GM19043 (cell line): ENCODE measurements at regions not wholly inside any gene's neighbourhood (a gene's known extent, or its start where the extent isn't known, plus 50 kb on each side); places are given as distances from the start of the nearest gene placed in this dataset.

Experiments used
- ATAC-seq: cut with Tn5 transposase; IDR thresholded peaks from one replicate; pipeline ENCODE4 v1.9.1; 2021; ENCODE audit warnings: low read depth; ENCODE audit not compliant: unreplicated experiment

DNA sequence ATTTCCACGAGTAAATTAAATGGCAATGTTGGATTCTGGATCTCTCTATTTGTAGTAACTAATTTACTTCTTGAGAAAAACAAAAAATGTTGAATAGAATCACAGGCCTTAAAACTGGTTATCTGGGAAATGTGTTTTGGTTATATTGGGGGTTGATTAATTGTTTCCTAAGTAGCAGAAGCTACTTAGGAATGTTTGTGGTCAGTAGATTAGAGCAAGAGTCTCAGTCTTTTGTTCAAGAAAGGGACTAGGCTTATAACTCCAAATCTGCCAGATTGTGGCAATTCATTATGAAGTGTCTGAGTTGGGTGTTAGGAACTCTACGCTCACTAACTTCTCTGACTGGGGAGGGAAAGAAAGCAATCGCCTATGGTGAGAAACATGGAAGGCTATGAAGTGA lies 244.3 kb upstream of the PHYHIPL start:
- no peak for ATAC-seq

DNA sequence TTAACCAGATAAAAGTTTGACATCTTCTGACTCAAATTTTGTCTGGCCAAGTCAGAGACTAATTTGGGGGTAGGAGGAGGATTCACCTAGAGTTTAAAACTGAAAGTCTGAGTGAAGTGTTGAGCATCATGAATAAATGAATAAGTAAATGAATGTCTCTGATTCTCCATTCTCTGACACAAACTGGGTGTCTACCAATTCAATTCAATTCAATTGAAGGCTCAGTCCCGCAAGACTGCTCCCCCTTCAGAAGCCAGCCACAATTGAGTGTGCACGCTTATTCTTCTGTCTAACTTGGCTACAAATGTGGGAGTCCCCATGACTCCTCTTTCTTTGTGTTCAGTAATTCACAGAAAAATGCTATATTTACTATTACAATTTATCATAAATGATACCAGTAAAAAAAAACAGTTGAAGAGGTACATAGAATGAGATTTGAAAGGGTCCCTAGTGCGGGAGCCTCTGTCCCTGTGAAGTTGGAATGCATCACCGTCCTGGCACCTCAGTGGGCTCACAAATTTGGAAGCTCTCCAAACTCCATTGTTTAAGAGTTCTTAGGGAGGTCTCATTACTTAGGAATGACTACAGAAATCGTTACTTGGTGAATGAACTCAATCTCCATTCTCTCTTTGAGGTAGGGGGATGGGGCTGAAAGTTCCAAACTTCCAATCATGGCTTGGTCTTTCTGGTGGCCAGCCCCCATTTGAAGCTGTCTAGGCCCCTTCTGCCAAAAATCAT lies 243.7 kb upstream of the PHYHIPL start:
- no peak for ATAC-seq

DNA sequence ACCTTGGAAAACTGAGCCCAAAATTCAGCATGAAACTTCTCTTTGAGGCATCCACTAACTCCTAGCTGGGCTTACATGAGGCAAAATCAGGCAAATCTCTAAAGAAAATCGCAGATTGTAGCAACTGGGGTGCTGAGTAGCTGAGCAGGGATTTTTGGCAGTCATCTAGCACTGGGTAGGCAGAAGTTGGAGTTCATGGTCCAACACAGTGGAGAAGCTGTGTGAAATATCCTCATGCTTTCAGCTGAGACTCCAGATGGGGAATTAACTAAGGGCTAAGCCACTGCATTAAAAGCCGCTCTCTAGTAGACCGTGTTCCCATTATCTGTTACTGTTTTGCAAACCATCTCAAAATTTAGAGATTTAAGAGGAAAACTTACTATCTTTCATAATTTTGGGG lies 240.1 kb upstream of the PHYHIPL start:
- ATAC-seq, result no peak

DNA sequence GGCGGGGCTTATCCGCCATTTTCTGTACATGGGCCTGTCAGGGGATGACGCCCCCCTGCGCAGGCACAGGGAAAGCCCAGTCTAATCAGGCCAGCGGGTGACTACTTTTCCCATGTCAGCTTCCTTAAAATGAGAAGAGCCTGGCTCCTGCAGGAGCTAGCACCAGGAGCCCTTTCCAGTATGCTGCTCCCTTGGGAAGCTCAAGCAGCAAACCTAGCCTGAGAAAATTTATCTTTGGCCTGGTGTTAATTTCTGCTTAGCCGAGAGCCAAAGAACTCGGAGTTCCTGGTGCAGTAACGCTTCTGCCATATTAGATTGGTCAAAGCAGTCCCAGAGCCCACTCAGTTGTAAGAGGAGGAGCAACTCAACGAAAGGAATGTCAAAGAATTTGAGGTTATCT lies 239.0 kb upstream of the PHYHIPL start:
- ATAC-seq, result no peak

DNA sequence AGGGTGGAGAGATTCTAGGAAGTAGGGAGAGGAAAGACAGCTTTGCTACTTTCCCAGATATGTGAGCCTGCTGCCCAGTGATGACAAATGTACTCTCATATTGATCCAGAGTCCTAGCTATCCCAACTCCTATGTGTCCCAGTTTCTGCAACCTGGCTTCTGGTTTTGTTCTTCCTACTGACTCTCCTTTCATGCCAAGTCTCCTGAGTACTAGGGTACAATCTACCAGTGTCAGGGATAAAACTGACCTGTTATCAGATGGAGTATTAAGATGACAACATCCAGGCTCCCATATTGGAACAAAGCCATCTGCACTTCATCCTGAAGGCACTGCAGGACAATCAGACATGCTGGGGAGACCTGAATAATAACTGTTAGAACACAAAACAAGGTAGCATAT lies 233.7 kb upstream of the PHYHIPL start:
- ATAC-seq, result no peak

DNA sequence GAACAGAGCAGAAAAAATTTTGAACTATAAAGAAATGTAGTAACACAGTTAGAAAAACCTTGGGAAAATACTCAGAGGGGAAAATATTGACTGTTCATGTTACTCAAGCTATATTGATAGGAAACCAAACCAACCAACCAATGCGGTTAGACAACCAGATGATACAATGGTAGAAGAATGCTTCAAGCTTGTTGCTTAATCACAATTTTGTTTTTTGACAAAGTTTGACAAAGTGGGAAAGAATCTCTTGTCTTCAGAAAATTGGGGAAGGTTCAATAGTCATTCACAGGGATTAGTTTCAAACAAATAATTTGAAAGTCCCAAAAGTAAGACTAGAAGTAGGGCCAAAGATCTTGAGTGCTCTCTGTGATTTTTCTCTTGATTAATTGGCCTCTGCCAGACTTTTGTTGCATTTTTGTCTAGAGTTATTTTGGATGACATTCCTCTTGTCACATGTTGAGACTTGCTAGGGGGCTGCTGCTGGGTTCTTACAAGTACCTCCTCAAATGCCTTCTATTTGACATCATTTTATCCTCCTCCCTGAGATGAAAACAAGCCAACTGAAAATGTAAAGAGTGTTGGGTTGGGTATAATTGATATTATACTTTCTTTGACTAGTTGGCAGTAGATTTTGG lies 233.1 kb upstream of the PHYHIPL start:
- no peak for ATAC-seq

DNA sequence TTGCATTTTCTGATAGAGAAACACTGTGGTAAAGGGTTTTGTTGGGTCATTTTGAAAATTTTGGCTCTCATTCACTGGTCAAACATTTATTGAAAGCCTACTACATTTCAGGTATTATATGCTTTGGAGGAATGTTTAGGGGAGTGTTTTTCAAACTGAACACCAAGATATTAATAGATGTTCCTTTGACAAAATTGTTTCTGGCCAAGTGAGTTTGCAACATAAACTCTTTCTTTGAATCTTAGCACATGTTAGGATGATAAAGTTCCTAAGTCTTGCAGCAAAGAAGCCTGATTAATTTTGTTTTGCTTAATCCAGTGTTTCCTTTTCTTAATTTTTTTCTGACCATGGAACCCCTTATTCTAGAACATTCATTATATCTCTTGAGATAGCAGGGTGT lies 232.5 kb upstream of the PHYHIPL start:
- no peak for ATAC-seq

DNA sequence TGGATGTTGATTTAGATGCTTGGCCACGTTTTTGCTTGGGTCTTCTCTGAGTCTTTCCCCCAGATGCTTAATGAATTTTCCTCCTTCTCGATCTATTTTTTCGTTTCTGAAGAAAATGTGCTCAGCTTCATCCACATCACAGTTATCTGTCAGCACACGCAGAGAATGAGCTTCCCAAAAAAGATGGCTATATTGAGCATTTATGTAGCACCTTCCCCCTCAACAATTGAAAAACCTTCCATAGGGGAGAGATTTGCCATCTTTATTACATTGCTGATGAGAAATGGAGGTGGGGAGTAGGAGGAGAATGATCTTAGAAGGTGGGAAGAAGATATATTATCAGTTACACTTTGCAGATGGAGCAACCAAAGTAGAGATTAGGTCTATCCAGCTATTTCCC lies 228.1 kb upstream of the PHYHIPL start:
- no peak for ATAC-seq

DNA sequence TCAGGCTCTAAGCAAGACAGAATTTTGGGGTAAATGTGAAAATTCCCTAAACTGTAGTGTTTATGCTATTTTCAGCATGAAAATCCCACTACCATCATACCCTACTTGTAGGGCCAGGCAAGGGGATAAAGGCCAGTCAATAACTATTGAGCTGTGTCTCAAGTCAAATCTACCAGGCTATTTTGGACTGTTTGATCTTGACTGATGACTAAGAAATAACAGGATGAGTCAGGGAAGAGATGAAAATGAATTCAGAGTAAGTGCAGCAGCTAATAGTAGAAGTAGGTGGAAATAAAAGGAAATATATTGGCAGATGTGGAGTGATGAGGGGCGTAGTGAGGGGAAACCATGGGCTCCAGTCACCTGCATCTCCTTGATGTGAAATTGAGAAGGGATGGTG lies 225.8 kb upstream of the PHYHIPL start:
- ATAC-seq, result no peak

DNA sequence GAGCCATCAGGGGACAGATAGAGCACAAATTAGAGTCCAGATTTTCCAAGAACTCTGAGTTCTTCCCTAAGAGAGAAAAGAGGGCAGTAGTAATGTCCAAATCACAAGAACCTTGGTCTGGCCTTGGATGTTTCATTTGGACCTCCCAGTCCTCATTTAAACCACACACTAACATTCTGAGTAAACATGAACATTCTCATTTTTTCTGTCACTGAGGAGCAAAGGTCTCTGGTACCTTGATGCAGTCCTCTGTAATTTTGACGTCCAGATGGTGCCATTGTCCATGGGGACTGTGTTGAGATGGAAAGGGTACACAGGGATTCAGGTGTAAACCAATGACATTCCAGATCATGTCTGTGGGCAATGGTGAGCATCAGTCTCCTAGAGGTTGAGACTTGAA lies 225.4 kb upstream of the PHYHIPL start:
- ATAC-seq, result no peak

DNA sequence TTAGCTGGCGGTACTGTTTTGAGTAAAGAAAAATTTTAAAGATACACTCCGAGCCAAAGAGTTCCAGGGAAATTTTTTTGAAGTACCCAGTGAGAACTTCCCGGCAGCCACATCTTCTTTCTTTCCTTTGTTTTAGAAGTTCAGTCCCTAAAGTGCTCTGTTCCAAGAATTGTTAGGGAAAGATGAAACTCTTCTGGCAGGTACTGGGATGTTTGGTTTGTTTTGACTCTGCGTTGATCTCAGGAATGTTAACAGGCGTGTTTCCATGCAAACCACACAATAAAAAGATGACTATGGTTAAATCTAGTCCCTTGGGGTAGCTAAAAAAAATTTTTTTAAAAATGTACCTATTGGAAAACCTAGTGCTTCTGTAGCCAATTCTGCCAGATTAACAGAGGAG lies 224.7 kb upstream of the PHYHIPL start:
- no peak for ATAC-seq

DNA sequence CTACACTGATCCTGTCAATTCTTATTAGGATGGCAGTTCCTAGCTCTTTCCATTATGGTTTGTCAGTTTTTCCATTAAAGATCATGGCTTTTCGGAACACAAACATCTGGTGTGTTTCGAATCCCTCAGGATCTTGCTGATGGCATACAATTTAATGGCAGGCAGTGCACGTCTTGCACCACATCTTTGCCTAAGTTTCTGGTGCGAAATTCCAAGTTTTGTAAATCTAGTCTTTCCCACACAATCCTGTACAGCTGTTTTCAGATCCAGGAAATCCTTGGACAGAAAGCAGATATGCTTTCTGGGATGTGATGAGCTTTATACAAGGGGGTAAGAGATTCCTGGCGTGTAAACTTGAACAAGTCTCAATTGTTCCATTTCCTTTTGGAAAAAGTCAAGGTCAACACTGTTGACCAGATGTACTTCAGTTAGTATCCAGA lies 224.3 kb upstream of the PHYHIPL start:
- ATAC-seq, result no peak

DNA sequence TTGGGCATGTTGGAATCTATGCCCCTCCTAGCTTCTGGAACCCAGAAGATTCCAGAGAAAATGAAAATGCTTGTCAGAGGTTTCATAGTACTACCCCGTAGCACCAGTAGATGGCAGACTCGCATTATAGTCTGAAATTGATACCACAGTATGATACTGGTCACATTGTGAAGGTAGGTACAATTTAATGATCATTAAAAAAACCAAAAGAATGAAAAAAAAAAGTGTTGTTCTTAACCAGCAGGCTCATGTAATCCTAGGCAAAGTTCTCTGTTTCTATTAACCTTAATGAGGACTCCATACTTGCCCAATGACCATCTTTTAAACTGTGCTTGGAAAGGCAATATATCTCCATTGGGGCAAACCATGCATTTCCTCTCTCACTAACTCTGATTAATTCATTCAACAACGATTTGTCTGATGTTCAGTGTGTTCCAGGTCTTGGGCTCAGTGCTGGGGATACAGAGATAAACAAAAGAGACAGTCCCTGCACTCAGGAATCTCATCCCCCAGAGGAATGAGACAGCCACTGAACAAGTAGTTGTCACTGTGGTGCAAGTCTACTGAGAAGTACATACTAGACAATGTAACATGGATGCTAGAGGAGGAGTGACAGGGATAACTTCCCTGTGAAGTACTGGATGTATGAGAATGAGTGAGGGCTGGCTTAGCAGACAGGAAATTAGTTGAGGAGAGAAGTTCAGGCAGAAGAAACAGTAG lies 223.5 kb upstream of the PHYHIPL start:
- peak; percentile 60 for ATAC-seq

DNA sequence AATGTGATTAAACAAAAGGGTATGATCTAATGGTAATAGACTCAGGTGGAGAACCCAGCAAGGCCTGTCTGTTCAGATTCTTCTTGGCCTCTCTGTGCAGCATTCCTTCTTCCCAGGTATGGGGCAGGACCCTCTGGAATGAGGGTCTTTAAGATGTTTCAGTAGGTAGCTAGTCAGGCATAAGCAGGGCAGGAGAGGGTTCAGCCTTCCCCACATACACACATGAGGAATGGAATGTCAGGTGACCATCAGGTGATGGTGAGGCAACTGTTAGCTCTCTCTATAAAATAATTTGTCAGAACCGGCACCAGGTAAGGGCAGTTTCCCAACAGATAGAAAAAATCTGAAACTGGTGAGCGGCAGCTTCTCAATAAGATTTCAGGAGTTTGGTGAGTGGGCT lies 222.3 kb upstream of the PHYHIPL start:
- ATAC-seq, result no peak

DNA sequence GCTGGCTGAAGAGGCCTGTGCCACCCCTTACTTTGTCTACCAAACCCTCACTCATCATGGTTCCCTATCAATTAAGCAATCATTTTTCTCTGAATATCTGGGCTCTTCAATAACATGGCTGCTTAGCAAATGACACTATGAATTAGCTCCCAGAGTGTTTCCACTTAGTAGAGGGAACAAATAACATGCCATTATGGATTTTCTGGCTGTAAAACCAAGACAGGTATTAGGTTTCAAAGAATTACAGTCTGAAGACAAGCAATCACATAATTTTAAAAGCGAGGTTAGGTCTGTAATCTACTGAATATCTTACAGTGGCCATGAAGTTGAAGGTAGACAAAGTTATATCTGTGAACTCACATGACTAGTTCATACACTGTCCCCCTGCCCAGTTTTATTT lies 220.8 kb upstream of the PHYHIPL start:
- no peak for ATAC-seq

DNA sequence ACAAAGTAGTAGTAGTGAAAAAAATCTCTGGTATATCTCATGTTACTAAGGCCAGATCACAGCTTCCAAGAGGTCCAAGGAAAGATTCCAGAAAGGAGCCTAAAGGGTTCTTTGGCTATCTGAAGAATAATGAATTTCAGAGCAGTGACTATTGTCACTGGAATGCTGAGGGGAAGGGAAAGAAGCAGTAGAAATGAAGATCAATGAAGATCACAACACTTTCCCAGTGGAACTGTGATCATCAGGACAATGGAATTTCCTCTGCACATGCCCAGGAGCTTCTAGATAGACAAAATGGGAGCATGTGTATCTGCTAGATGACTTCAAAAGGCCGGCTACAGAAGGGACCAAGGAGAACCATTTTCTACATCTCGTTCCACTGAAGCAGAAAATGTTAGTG lies 219.5 kb upstream of the PHYHIPL start:
- no peak for ATAC-seq

DNA sequence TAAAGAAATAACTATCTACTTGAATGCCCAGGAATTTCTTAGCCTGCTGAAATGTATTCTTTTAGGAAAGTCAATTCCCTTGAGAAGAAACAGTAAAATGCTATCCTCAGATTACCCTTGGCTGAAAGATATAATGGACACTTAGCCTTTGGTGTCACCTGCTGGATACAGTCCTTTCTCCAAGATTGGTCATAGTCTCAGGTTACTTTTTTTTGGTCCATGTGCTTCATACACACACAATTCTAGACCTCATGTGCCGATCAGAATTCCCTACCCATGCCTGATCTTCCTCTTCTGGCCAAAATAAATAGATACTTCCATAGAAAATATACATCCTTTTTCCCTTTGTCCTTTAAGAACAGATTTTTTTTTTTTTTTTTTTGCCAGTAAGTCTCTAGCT lies 218.9 kb upstream of the PHYHIPL start:
- no peak for ATAC-seq

DNA sequence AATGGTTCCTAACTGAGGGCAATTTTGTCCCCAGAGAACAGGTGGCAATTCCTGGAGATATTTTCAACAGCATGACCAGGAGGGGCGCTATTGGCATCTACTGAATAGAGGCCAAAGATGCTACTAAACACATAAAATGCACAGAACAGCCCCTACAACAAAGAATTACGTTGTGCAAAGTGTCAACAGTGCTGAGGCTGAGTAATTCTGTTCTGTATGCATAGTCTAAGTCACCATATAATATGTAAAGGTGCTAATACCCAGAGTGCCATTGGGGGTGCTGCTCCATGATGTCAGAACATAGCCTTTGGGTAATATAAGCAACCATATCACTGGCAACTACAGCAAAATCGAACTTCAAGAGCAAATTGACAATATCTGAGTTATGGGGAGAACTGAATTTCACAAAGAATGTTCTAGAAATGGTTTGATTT lies 213.3 kb upstream of the PHYHIPL start:
- ATAC-seq, result no peak

DNA sequence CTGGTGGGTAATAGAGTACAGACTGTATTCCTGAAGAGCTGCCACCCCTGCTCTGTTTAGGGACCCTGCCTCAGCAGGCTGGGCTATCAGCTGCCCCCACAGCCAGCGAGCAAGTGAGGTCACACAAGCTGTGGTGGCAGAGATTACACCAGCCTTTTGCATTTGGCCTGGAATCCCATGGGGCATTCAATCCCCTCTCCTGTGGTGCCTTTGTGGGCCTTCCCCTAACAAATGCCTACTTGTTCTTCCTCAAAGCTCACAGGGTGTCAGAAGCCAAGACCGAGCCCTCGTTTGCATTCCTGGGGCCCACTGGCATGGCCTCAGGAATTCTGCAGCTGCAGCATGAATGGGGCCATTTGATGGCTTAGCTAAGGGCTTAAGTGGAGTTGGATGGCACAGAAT lies 212.7 kb upstream of the PHYHIPL start:
- no peak for ATAC-seq

DNA sequence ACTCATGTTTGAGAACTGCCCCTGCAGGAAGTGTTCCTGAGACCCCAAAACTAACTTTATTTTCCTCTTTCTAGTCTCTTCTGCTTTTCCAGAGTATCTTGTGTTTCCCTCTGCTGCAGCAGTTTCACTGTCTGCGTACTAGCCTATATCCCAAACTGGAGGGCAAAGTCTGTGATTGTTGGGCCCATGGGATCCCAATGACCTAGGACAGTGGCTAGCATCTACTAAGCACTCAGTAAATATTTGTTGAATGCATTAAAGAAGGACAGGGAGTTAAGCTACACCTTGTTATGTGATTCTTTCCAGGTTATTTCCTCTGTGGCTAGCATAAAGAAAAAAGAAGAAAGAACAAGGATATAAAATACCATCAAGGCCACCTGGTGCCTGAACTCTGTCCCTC lies 210.6 kb upstream of the PHYHIPL start:
- ATAC-seq, result no peak

DNA sequence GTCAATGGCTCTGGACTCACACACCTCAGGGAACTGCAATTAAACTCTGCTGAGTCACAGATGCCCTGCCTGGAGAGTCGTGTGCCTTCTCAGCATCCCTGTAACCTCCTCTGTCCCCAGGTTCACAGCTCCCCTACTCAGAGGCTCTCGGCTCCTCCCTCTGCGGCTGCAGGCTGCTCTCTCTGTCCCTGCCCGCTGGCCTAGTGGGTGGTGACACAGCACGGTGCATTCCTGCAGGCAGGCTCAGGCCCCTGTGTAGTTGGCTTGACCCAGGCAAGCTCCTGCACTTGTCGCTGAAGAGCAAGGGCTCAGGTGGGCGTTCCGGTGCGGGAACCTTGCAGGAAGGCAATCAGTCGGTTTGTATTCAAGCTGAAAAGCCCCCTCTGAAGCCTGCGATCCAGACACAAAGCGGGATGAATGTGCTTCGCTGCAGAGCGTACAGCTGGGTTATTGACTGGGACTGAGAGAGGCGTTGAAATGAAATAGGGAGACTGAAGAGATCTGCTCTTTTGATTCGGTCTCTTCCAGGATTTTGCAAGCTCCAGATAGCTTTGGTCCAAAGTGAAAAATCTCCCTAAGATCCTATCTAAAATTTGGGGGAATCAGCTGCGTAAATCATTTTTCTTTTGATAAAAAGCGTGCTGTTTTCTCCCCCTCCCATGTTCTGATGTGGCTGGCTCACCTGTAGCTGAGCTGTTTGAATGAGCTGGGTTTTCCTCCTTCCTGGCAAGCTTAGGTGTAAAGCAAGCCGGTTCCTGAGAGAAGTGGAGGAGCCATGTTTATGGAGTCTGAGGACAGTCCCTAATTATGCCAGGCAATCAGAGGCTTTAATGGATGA lies 208.7 kb upstream of the PHYHIPL start:
- ATAC-seq, result no peak
